Loucy (cell line): ENCODE measurements at regions not wholly inside any gene's neighbourhood (a gene's known extent, or its start where the extent isn't known, plus 50 kb on each side); places are given as distances from the start of the nearest gene placed in this dataset.
A peak's percentile ranks its signal among the peaks of the same experiment; 100 is the strongest.

Experiments used
- H2AFZ ChIP-seq: fragments of 200-600 bp; sonication (generic); 2 replicates; pipeline ENCODE4 v1.6.0; 2016; ENCODE audit warnings: antibody characterized with exemption, mild to moderate bottlenecking, low read length, moderate library complexity
- H3F3A ChIP-seq: fragments of 200-600 bp; 2 replicates; pipeline ENCODE4 v1.6.0; 2016; ENCODE audit warnings: antibody characterized with exemption, low read depth, mild to moderate bottlenecking
- H3K27me3 ChIP-seq: fragments of 200-600 bp; sonication (generic); 2 replicates; pipeline ENCODE4 v1.6.1; 2014; ENCODE audit warnings: low read length, mild to moderate bottlenecking; ENCODE audit not compliant: insufficient read depth, poor library complexity, severe bottlenecking
- H3K36me3 ChIP-seq: fragments of 200-600 bp; sonication (generic); 2 replicates; pipeline ENCODE4 v1.6.1; 2016; ENCODE audit warnings: low read length; ENCODE audit not compliant: insufficient read depth
- H3K4me1 ChIP-seq: fragments of 200-600 bp; sonication (generic); 2 replicates; pipeline ENCODE4 v1.5.1; 2014; ENCODE audit warnings: low read length, mild to moderate bottlenecking; ENCODE audit not compliant: insufficient read depth, poor library complexity, severe bottlenecking
- H3K4me2 ChIP-seq: fragments of 200-600 bp; sonication (generic); 2 replicates; pipeline ENCODE4 v1.6.0; 2014; ENCODE audit warnings: antibody characterized with exemption, low read length, low read depth, mild to moderate bottlenecking; ENCODE audit not compliant: poor library complexity, severe bottlenecking
- H3K4me3 ChIP-seq: fragments of 200-600 bp; sonication (generic); 2 replicates; pipeline ENCODE4 v1.5.1; 2014; ENCODE audit warnings: low read length, mild to moderate bottlenecking, mixed read lengths; ENCODE audit not compliant: poor library complexity, severe bottlenecking
- H3K79me2 ChIP-seq: fragments of 200-600 bp; sonication (generic); 2 replicates; pipeline ENCODE4 v1.6.1; 2014; ENCODE audit warnings: low read length; ENCODE audit not compliant: insufficient read depth
- H3K9ac ChIP-seq: fragments of 200-600 bp; sonication (generic); 2 replicates; pipeline ENCODE4 v1.6.0; 2014; ENCODE audit warnings: mild to moderate bottlenecking, low read depth, low read length, moderate library complexity; ENCODE audit not compliant: poor library complexity, severe bottlenecking
- H3K9me2 ChIP-seq: fragments of 200-600 bp; sonication (generic); replicated peaks from 2 replicates; pipeline ENCODE4 v1.6.1; 2016; ENCODE audit warnings: low read depth, low read length, mixed read lengths
- H3K9me3 ChIP-seq: fragments of 200-600 bp; sonication (generic); 2 replicates; pipeline ENCODE4 v1.6.1; 2014; ENCODE audit warnings: mild to moderate bottlenecking, antibody characterized with exemption, low read length, low read depth; ENCODE audit not compliant: insufficient read depth
- H4K20me1 ChIP-seq: fragments of 200-600 bp; sonication (generic); 2 replicates; pipeline ENCODE4 v1.6.0; 2014; ENCODE audit warnings: antibody characterized with exemption, low read length, mild to moderate bottlenecking; ENCODE audit not compliant: insufficient read depth, poor library complexity, severe bottlenecking
- CTCF ChIP-seq: fragments of 200-600 bp; sonication (generic); conservative IDR thresholded peaks from 2 replicates; pipeline ENCODE4 v1.5.1; 2014; ENCODE audit warnings: mild to moderate bottlenecking, antibody characterized with exemption, low read length
- EZH2phosphoT487 ChIP-seq: fragments of 200-600 bp; IDR thresholded peaks from 2 replicates; pipeline ENCODE4 v1.6.1; 2018; ENCODE audit warnings: antibody characterized with exemption, mild to moderate bottlenecking, moderate library complexity, borderline replicate concordance

DNA sequence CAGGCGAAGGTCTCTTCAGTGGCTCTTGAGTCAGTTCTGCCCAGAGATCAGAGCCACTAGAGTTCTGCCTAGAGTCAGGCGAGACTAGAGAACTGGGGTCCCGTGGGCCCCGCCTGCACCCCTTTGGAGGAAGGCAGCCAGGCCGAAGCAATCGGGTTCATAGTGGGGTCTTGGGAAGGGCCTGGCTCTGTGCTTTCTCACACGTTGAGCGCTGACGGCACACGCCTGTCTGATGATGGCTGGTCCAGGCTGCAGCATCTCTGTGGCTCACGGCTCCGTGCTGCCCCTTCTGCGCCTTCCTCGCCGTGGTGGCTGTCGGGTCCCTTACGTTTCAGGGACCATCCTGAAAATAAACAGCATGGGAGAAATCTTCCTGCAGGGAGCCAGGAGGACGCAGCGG is 78.3 kb upstream of the RNU6ATAC start:
- no peak overlapping the region for H2AFZ ChIP-seq
- no peaks in the 10 kb centered on the region for H3F3A ChIP-seq
- H3K4me1 ChIP-seq = no peaks in the 10 kb centered on the region
- H4K20me1 ChIP-seq = no peaks in the 10 kb centered on the region
- H3K4me2 ChIP-seq = no peak overlapping the region
- H3K36me3 ChIP-seq = no peaks in the 10 kb centered on the region
- H3K9ac ChIP-seq = no peak overlapping the region
- no peaks in the 10 kb centered on the region for H3K79me2 ChIP-seq
- no peaks in the 10 kb centered on the region for H3K9me3 ChIP-seq
- TF ChIP-seq CTCF = no peak
- no peak for TF ChIP-seq EZH2phosphoT487
- H3K4me3 ChIP-seq = no peak overlapping the region
- no peaks in the 10 kb centered on the region for H3K9me2 ChIP-seq
- no peaks in the 10 kb centered on the region for H3K27me3 ChIP-seq

DNA sequence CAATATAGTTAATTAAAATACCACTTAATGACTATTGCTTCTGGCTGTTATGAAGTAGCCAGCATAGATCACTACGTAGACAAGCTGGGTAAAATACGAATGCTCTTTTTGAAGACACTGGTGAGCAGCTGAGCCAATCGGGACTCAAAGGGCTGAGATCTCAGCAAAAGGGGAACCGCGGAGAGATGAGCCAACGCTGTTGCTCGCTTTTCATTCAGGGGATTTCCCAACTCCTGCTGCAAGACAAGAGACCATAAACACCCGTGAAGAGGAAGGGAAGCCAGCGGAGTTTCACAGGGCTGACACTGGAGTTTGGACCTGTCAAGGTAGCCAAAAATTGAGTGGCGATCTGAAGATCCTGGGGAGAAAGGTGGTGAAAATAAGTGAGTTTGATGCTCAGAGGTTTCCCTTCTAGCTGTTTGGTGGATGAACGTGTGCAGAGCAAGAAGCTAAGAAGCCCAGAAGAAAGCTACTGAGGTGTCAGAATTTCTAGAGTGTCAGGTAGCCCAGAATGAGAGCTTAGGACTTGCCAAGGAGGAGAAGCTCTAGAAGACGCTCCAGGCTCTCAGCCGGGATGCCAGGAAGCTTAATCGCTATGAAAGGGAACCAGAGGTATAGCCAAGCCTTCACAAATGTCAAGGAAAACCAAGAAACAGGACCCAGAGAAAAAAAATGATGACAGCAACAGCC is 79.6 kb upstream of the RNU6ATAC start:
- H4K20me1 ChIP-seq = no peaks in the 10 kb centered on the region
- H3K27me3 ChIP-seq = no peaks in the 10 kb centered on the region
- no peaks in the 10 kb centered on the region for H3K9me3 ChIP-seq
- H3K4me1 ChIP-seq = no peaks in the 10 kb centered on the region
- H3K9me2 ChIP-seq = no peaks in the 10 kb centered on the region
- peak overlapping the region; percentile 23 for H3K4me2 ChIP-seq
- no peak overlapping the region for H2AFZ ChIP-seq
- H3K79me2 ChIP-seq = no peaks in the 10 kb centered on the region
- no peak overlapping the region for H3K9ac ChIP-seq
- no peak overlapping the region for H3K4me3 ChIP-seq
- TF ChIP-seq EZH2phosphoT487 (no peak), CTCF (no peak)
- H3K36me3 ChIP-seq = no peaks in the 10 kb centered on the region
- H3F3A ChIP-seq = no peaks in the 10 kb centered on the region

DNA sequence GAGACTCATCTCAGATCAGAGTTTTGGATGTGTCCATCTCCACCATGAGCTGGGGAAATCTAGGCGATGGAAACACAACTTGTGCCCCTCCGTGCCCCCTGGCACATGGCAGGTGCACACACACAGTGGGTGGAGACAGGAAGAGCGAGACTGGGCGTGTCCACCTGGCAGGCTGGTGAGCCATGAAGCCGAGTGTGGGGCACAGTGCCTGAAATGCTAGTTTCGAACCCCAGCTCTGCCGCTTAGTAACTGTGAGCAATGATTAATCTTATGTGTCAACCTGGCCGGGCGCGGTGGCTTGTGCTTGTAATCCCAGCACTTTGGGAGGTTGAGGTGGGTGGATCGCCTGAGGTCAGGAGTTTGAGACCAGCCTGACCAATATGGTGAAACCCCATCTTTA is 80.8 kb upstream of the RNU6ATAC start:
- Histone ChIP-seq H3K4me2 (no peak overlapping the region), H3K9me3 (no peaks in the 10 kb centered on the region), H3K4me3 (no peak overlapping the region), H3K79me2 (no peaks in the 10 kb centered on the region), H3K9me2 (no peaks in the 10 kb centered on the region), H2AFZ (no peak overlapping the region), H3K4me1 (no peaks in the 10 kb centered on the region), H3F3A (no peaks in the 10 kb centered on the region), H3K36me3 (no peaks in the 10 kb centered on the region), H3K27me3 (no peaks in the 10 kb centered on the region), H3K9ac (no peak overlapping the region), H4K20me1 (no peaks in the 10 kb centered on the region)
- TF ChIP-seq EZH2phosphoT487 (no peak), CTCF (no peak)
